Mucosa of descending colon (tissue), 3 donors: ENCODE measurements at regions not wholly inside any gene's neighbourhood (a gene's known extent, or its start where the extent isn't known, plus 50 kb on each side); places are given as distances from the start of the nearest gene placed in this dataset.

Experiments used
- ATAC-seq: fragments of 200-7000 bp; cut with Tn5 transposase; one replicate; pipeline ENCODE4 v1.9.1; 2020; ENCODE audit warnings: mild to moderate bottlenecking, moderate library complexity
- DNase-seq, 3 donors: peaks; one replicate each; pipeline ENCODE4 v3.0.0-alpha.2; 2020
- H3K36me3 ChIP-seq: fragments of 200-600 bp; one replicate; pipeline ENCODE4 v1.8.0; 2021; ENCODE audit warnings: low read depth, mild to moderate bottlenecking
- H3K4me1 ChIP-seq: fragments of 200-600 bp; one replicate; pipeline ENCODE4 v1.8.0; 2021; ENCODE audit warnings: low read depth, mild to moderate bottlenecking
- H3K4me3 ChIP-seq: fragments of 200-600 bp; one replicate; pipeline ENCODE4 v1.8.0; 2021; ENCODE audit warnings: mild to moderate bottlenecking
- H3K9me3 ChIP-seq: fragments of 200-600 bp; one replicate; pipeline ENCODE4 v1.8.0; 2021; ENCODE audit warnings: mild to moderate bottlenecking
- intact Hi-C, 2 donors: fragments of 100-400 bp; cut with DNase I in 1 of 2; cut with micrococcal nuclease in 1 of 2; formaldehyde crosslinking; loops; one replicate each; pipeline versions ENCODE4 v1.11.0 to v1.11.1; 2022; cut with DNase I, micrococcal nuclease
- TF ChIP-seq, protein P1 (sequence below): fragments of 200-600 bp; IDR thresholded peaks from one replicate; pipeline ENCODE4 v1.8.0; 2022; ENCODE audit warnings: antibody characterized with exemption, mild to moderate bottlenecking
- donor health status: DM: no; HTN: no; CAD: no; lungs with moderate emphysema.
- donor health status: DM: no; HTN: no; CAD: no.
- donor health status: DM: no; HTN: yes; CAD: no.

DNA sequence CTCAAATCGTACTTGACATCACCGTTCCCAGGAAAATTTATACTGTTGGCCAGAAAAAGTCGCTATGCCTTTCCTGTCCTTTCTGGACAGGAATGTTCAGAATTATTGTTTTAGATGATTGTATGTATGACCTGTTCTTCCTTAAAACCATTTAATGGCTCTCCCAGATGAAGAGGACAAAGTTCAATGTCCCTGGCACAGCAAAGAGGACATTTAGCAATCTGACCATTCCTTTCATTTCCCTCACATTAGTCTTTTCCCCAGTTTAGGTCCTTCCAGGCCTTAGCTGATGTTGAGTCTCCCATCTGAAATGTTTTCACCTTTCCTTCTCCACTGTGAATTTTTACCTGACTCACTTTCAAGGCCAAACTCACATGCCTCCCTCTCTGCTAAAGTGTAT, 938.9 kb downstream of the CDH11 start:
- no peak for ATAC-seq
- intact Hi-C loops = no loop called here
- TF ChIP-seq, protein P1, sequence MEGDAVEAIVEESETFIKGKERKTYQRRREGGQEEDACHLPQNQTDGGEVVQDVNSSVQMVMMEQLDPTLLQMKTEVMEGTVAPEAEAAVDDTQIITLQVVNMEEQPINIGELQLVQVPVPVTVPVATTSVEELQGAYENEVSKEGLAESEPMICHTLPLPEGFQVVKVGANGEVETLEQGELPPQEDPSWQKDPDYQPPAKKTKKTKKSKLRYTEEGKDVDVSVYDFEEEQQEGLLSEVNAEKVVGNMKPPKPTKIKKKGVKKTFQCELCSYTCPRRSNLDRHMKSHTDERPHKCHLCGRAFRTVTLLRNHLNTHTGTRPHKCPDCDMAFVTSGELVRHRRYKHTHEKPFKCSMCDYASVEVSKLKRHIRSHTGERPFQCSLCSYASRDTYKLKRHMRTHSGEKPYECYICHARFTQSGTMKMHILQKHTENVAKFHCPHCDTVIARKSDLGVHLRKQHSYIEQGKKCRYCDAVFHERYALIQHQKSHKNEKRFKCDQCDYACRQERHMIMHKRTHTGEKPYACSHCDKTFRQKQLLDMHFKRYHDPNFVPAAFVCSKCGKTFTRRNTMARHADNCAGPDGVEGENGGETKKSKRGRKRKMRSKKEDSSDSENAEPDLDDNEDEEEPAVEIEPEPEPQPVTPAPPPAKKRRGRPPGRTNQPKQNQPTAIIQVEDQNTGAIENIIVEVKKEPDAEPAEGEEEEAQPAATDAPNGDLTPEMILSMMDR = no peak
- peaks cover 13% of the 10 kb centered on the region for H3K9me3 ChIP-seq
- H3K36me3 ChIP-seq = no peaks in the 10 kb centered on the region
- H3K4me1 ChIP-seq = no peaks in the 10 kb centered on the region
- H3K4me3 ChIP-seq = no peak overlapping the region
- no peak for DNase-seq

- peaks cover 19% of the 10 kb centered on the region for H3K9me3 ChIP-seq
- H3K4me3 ChIP-seq = no peak overlapping the region
- no peaks in the 10 kb centered on the region for H3K36me3 ChIP-seq
- no peak for DNase-seq
- TF ChIP-seq, protein P1 = no peak
- no peaks in the 10 kb centered on the region for H3K4me1 ChIP-seq
- no peak for ATAC-seq
- intact Hi-C loops = no loop called here
Observed at GRCh38 chr16:64181271-64181925, 940.5 kb downstream of the CDH11 start.

DNA sequence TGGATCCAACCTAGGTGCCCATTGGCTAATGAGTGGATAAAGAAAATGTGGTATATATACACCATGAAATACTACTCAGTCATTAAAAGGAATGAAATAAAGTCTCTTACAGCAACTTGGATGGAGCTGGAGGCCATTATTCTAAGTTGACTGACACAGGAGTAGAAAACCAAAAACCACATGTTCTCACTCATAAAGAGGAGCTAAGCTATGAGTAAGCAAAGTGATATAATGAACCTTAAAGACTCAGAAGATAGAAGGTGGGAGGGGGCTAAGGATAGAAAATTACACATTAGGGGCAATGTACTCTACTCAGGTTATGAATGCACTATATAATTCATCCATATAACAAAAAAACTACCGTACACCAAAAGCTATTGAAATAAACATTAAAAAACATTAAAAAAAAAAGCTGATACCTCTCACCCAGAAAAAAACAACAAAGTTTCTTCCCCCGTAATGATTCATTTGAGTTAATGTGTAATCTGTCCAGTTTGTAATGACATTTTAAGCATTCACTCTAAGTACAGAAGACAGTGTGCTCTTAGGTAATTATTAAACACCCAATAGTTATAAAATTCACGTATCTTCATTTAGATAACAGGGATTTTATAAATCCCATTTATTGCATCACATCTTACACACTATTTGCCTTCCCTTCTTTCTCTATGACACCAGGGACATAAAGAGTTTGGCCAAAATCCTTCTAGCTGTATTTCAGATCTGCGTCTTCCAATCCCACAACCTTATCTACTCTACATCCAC, 941.5 kb downstream of the CDH11 start:
- TF ChIP-seq, protein P1 = no peak
- Histone ChIP-seq H3K9me3 (peaks cover 19% of the 10 kb centered on the region), H3K4me3 (no peak overlapping the region), H3K36me3 (no peaks in the 10 kb centered on the region), H3K4me1 (no peaks in the 10 kb centered on the region)
- DNase-seq (no peak), ATAC-seq (no peak)
- intact Hi-C loops = no loop called here

GRCh38 chr16:64174327-64174726, 947.5 kb downstream of the CDH11 start:
- Histone ChIP-seq H3K4me3 (no peak overlapping the region), H3K36me3 (no peaks in the 10 kb centered on the region), H3K4me1 (no peaks in the 10 kb centered on the region), H3K9me3 (peaks cover 19% of the 10 kb centered on the region)
- TF ChIP-seq, protein P1 = no peak
- intact Hi-C loops = no loop called here
- ATAC-seq (no peak), DNase-seq (no peak)

GRCh38 chr16:64172652-64173051, 949.2 kb downstream of the CDH11 start:
- no peaks in the 10 kb centered on the region for H3K4me1 ChIP-seq
- no peak overlapping the region for H3K4me3 ChIP-seq
- H3K36me3 ChIP-seq = no peaks in the 10 kb centered on the region
- H3K9me3 ChIP-seq = peaks cover 3% of the 10 kb centered on the region
- no peak for DNase-seq
- TF ChIP-seq, protein P1 = no peak
- ATAC-seq = no peak
- intact Hi-C loops = no loop called here
